ENCODE measurements at regions not wholly inside any gene's neighbourhood (a gene's known extent, or its start where the extent isn't known, plus 50 kb on each side); places are given as distances from the start of the nearest gene placed in this dataset.
"Not testable (repeated sequence)": the region's sequence is repeated elsewhere in the genome, so short reads cannot be mapped to it uniquely, and the experiment has no call there.

DNA sequence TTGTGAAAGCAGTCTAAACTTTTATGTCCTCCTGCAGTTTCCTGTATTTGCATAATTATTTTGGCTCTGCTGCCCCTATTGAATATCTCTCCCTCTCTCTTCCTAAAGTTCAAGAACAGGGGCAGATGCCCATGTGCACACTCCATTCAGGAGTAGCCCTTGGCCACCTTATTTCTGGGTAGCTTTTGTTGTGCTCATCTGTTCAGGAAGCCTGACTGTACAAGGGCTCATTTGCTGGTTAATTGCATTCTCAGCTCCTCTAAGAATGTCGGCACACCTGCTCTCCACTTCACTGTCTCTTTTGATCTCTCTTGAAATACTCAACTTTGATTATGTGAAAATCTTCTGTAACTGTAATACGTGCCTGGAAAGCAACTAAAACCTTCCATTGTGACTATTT, 1378.8 kb upstream of the CDH8 start:
- DNase-seq: no peak

DNA sequence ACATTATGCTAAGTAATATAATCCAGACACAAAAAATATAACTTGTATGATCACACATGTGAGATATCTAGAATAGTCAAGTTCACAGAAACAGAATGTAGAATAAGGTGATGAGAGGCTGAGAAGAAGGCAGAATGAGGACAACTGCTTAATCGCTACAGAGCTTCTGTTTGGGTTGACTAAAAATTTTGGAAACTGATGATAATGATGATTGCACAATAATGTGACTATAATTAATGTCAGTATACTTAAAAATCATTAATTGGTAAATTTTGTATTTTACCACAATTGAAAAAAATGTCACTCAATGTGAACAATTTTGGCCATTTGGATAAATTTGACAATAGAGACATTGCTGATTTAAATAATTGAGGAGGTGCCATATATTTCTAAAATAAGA, 1374.4 kb upstream of the CDH8 start:
- no peak for DNase-seq

DNA sequence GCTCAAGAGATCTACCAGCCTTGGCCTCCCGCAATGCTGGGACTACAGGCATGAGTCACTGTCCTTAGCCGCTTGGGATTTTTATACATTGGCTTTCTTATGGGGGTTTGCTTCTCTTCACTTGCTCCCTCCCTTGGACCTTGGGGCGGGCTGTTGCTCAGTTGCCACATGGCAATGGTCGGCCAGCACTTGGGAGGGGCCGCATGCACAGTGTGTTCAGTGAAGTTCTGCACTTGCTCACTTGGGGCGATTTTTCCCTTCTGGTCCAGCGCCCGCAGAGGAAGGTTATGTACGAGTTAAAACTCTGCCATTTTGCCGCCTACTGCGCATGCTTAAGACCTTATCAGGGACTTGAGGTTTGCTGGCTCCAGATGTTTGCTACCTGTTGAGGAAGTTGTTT, 1367.6 kb upstream of the CDH8 start:
- DNase-seq: no peak

DNA sequence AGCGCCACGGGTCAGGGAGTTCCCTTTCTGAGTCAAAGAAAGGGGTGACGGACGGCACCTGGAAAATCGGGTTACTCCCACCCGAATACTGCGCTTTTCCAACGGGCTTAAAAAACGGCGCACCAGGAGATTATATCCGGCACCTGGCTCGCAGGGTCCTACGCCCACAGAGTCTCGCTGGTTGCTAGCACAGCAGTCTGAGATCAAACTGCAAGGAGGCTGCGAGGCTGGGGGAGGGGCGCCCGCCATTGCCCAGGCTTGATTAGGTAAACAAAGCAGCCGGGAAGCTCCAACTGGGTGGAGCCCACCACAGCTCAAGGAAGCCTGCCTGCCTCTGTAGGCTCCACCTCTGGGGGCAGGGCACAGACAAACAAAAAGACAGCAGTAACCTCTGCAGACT, 1352.0 kb upstream of the CDH8 start:
- not testable (repeated sequence) for DNase-seq

DNA sequence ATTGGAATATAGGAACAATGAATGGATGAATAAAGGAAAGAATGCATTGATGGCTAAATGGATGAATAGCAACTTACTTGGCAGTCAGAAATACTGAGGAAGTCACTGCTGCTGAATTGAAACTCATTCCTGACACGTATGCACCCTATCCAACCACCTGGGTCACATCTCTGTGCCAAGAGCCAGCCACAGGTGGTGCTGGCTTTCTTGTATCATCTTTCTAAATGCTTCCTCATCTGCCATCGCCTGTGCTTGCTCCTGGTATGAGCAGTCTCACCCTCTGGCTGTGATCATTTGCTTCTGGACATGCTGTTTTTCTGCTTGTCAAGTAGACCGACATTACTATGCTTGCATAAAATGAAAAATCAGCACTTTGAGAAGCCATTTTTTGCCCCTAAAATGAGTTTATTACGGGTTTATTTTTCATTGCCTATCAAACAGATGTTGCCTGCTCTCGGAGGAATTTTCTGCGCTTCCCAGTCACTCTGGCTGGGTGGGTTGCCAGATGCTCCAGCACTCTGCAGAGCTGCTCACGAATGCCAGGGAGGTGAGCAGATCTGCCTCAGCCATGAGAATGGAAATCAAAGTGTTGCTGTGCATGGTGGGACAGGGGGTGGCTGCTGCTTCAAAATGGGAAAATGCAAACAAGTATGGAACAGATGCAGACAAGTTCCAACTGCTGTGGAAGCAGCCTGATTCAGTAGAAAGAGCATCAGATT, 1349.6 kb upstream of the CDH8 start:
- no peak for DNase-seq

DNA sequence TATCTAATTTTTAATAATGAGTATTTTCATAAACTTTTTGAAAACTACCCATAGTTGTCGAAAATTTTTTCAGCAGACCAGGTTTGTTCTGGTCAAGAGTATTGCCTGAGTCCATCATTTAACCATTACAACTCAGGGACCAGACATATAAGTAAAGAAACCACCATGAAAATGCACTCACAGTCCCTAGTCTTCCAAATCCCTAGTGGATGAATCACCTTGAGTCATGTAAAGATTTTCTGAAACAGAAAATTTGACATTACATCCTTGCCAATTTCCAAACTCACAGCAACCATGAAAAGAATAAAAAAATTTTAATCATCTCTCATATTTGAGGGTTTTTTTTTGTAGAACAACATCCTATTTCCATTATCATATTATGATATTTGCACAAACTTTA, 1337.5 kb upstream of the CDH8 start:
- DNase-seq: no peak

DNA sequence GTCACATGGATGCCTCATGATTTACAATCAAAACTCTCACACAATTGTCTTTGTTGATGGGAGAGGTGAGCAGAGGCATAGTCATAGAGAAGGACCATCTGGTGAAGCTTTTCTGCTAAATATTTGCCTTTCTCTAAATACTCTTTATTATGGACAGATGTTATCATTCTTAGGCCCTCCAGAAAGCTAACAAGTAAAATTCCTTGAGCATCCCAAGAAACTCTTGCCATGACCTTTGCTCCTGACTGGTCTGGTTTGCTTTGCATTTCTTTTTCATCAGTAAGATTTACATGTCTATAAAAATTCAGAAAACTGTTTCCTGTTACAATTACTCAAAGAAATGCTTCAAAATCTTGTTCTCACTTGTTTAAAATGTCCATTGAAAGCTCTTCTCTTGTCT, 1336.6 kb upstream of the CDH8 start:
- no peak for DNase-seq

DNA sequence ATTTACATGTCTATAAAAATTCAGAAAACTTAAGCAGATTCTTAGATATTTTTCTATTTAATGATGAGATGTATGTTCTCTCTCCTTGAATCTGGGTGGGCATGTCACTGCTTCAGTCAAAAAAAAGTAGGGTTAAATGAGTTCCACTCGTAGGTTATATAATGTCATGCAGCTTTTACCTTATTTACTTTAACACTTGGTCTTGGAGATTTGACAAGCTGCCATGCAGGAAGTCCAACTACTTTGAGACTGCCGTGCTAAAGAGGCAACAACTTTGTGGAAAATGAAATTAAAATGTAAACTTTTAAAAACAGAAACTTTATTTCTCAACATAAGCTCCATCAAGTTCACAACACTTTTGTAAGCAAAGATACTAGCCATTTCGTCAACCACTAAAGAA, 1336.0 kb upstream of the CDH8 start:
- no peak for DNase-seq

DNA sequence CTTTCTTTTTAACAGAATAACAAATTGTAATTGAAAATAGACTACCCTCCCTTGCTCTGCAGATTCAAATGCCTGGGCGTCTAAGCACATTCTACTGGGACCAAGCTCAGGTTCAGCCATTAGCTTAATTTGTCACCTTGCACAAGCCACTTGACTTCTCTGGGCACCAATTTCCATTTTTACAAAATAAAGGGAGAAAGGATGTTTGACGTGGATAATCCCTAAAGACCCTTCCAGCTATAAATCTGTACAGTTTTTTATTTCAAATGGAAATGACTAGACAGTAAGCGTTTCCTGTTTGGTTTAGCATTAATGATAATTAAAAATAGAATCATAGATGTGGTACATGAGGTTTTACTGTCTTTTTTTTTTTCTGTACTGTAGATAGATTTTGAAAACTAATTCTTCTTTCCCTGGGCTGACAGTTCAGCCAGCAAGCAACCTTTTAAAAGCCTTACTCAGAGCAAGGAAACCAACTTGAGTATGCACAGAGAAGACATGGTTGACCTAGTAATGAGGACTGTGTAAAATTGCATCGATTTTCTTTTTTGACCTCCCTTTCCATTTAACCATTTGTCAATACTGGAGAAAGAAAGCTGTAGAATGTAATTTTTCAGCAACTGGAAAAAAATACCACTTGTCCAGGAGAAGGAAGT, 1329.5 kb upstream of the CDH8 start:
- no peak for DNase-seq

DNA sequence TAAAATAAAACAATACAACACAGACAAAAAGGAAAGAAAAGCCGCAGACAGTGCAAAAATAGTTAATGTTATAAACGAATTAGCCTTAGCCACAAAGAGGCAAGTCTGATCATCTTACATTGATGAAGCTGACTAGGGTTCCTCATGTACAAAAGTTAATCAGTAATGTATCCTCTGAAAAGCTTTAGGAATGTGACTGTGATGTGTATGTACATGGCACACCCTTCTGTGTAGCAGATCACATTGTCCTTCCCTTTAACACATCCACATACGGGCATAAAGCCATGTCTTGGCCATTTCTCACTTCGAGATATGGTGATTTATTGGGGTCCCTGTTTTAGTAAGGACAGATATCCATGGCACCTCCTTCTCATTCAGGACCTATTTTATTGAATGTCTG, 1327.5 kb upstream of the CDH8 start:
- DNase-seq: no peak

DNA sequence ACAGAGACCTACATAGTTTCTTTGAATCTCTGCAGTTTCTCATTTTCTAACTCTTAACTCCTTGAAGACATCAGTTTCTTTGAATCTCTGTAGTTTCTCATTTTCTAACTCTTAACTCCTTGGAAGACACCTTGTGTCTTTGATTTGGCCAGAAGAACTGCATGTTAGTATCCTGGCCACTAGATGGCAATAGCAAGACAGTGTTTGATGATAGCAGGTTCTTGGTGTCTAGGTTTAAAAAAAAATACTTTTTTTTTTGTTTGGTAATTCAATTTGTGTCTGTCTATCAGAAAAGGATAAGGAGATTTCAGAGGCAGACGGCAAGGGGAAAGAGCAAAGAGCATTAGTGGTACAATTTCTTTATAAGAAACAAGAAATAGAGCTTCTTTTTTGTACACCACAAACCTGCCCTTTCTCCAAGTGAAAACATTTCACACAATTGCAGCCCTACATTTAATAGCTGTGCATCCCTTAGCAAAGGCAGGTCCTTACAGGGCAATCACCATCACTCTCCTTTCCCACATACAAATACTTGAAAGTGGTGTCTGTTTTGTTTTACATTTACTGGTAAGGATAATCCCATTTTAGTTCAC, 1324.9 kb upstream of the CDH8 start:
- DNase-seq: no peak

DNA sequence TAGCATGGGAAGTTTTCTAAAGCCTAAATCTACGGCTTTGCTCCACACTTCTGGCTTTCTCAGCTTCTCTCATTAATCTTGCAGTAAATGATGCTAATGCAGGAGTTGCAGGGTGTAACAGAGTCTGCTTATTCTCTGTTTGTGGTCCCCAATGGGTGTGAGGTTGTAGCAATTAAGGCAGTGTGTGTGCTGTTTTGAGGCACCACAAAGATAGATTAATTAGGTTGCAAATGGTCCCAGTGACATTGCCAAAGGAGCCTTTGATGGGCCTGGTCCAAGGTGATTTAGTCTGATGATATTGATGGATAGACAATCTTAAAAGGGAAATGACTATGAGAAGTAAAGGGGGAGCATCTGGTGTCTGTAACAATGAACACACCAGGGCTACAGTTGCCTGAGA, 1313.7 kb upstream of the CDH8 start:
- DNase-seq: no peak

DNA sequence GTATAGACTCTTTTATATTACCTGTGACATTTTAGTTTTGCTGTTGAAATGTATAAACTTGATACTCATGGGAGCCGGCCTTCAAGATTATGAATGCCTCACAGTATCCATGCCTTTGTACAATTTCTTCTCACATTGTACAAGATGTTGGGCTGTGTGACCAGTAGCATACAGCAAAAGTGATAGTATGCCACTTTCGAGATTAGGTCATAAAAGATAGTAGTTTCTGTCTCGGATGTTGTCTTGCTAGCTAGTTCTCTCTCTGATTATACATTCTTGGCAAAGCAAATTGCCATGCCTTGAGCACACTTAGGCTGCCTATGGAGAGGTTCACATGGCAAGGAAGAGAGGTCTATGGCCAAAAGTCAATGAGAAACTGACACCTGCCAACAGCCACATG, 1309.8 kb upstream of the CDH8 start:
- no peak for DNase-seq

DNA sequence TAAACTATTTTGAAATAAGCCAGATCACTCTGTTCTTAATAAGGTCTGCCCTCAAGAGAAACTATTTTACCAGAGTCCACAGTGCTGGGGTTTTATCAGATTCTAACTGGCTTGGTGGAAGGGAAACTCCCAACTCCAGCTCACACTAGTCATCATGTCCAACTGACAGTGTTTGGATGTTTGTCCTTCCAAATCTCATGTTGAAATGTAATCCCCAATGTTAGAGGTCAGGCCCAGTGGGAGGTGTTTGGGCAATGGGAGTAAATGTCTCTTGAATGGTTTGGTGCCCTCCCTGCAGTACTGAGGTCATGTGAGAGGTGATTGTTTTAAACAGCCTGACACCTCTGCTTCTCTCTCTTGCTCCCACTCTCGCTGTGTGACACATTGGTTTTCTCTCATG, 1301.0 kb upstream of the CDH8 start:
- no peak for DNase-seq

DNA sequence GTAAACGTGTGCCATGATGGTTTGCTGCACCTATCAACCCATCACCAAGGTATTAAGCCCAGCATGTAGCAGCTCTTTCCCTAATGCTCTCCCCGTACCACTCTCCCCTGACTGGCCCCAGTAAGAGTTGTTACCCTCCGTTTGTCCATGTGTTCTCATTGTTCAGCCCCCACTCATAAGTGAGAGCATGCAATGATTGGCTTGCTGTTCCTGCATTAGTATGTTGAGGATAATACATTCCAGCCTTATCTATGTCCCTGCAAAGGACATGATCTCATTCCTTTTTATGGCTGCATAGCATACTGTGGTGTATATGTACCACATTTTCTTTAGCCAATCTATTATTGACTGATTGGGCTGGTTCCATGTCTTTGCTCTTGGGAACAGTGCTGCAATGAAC, 1294.9 kb upstream of the CDH8 start:
- no peak for DNase-seq

DNA sequence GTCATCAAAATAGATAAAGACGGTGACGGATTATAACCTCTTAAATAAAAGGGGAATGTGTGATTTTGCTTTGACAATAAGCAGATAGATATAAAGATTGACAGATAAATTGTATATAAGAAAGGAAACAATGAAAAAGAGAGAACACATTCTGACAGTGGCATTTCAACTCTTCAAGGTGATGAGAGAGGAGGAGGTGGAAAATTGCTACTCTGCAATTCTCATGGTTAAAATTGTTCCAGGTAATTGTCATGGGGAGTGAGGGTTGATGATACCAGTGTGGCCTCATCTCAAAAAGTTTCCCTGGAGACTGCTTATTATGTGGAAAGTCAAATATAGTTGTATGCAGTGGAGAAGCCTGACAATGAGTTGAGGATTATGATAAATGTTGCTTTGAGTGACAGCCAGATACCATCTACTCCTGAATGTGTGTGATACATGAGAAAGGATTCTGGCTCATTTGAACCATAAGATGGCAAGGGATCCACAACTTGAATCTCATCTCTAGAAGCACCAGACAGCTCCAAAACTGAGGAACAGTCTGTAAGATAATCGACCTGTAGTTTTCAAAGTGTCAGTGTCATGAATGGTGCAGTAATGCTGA, 1290.6 kb upstream of the CDH8 start:
- DNase-seq: no peak

DNA sequence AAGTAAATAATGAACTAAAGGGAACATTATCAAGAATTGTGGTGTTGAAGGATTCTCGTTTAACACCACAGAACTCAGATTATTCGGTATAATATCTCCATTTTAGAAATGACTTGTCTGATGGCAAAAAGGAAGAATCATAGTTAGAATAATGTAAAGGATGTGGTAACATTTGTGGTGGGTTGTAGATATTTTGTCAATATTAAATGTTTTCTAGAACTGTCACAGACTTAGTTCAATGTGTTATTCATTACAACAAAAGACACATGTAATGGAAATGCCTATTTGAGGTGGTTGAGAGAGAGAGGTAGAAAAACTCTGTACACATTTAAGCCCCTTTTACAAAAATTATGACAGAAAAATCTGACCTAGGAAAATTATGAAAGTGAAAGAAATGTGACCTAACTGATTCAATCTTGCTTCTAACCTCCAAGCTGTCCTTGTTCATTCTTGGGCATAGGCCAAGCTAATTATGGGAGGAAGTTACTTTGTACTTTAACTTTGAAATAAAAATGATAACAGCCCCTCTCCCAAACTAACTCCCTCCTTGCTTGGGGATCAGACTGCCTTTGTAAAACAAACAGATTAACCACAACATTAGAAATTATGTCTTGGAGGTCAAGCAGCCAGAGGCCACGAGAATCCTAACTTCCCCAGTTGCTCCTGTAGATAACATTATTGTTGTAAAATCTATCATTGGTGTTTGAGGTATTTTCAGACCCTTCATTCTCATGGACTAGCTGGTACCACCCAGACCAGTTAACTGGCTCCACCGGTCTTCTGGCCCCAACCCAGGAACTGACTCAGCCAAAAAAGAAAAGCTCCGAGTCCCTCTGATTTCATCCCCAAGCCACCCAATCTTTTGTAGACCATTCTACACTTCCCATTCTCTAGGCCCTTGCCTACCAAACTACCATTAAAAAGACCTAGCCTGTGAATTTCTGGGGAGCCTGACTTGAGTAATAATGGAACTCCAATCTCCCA, 1287.8 kb upstream of the CDH8 start:
- DNase-seq: no peak

DNA sequence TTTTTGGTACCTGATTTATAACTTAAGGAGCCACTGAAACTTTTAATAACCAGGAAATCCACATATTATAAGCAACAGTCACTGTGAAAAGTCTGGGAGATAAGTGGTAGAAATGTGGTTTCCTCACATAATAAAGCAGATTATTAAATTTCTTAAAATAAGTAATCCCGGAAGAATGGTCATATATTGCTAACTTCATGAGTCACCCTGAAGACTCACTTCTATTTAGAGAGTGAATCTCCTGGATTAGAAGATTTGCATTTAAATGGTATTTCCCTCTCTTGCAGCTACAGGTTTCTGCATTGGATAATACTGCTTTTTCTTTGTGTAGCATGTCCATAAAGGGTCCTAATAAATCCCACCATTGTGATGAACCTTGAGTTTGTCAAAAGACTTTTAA, 1286.8 kb upstream of the CDH8 start:
- no peak for DNase-seq

DNA sequence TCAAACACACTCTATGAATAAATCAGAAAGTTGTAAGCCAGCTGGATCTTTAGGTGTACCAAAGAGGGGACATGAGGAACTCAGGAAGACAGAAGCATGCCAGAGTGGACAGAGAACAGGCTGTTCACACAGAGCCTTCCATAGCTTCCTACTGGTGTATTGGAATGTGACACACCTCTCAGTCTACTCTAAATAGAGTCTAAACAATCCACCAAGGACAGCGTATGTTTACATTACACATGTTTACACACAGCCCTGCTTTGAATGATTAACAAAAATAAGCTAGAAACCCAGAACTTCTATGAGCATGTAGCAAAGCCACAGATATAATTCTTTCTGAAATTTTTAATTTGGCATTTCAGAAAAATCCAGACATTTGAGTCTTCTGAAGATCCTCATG, 1279.0 kb upstream of the CDH8 start:
- no peak for DNase-seq

DNA sequence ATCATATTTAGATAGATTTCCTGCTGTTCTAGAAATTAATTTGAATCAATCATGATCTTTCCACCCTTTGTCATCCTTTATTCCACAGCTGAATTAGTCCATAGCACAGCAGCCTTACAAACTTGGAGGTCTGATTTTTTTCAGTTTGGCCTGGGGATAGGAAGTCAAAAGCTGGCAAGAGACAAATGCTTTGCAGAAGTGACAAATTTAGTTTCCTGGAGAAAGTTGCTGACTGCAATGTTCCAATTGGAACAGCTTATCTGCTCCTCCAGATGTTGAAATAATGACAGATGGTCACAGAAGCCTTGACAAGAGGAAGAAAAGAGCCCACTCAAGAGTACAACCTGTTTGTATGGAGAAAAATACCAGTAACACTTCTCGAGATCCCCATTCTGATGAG, 1276.1 kb upstream of the CDH8 start:
- DNase-seq: no peak

DNA sequence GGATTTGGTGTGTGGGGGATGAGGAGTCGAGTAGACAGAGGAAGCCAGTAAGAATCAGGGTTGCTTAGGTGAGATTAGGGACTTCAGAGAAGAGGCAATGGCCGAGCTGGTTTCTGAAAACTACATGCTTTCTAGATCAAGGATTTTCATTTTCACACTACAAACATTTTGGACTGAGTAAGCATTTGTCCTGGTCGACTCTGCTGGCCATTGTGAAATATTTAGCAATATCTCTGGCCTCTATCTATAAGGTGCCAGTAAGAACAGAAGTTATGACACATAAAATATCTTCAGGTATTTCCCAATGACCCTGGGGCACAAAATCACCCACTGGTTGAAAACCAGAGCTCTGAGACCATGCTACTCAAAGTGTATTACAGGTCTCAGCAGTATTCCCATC, 1275.1 kb upstream of the CDH8 start:
- no peak for DNase-seq

DNA sequence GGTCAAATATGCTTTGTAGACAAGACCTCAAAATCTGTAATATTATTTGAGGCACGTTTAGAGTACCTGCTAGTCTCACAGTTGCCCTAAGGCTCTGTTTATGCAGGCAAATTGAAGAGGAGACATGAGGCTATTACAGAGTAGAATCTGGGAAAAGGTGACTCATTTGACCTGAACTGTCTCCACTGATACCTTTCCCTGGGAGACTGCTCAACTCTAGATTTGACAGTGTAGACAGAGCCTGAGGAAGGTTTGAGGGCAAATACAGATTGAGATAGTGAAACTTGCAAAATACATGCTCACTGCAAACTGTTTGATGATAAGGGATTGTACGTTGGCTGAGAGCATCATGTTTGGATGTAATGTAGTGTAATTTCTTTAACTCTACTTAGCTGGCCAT, 1266.6 kb upstream of the CDH8 start:
- DNase-seq: no peak

DNA sequence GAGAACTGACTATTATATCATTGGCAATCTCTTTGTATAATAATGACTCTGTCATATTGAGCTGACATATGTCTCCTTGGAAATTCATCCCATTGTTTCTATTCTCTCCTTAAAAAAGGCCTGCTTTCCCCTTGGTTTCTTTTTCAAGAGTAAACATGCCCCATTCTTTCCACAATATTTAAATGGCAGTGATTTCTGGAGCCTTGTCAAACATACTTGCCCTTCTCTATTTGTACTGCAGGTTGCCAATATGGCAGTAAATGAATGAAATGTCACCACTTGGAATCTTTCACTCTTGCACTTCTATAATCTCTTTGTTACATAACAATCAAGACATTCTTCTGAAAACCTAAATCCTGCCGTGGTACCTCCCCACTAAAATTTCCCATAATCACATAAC, 1265.1 kb upstream of the CDH8 start:
- no peak for DNase-seq

All from activated naive CD4-positive, alpha-beta T cell treated with Interleukin-2 at 50 U/mL for 16 hours (primary cell).